B cell (primary cell): ENCODE measurements at regions not wholly inside any gene's neighbourhood (a gene's known extent, or its start where the extent isn't known, plus 50 kb on each side); places are given as distances from the start of the nearest gene placed in this dataset.
"Not testable (repeated sequence)": the region's sequence is repeated elsewhere in the genome, so short reads cannot be mapped to it uniquely, and the experiment has no call there.

Experiments
- ATAC-seq: fragments of 200-7000 bp; cut with Tn5 transposase; one replicate; pipeline ENCODE4 v1.10.0; 2021; ENCODE audit warnings: low read depth, mild to moderate bottlenecking, moderate number of reproducible peaks, moderate library complexity
- CTCF ChIA-PET: fragments of 350-600 bp; sonication (Branson Sonifier 250); formaldehyde crosslinking; loops from one replicate; lab custom pipeline; 2021; ENCODE audit warnings: antibody characterized with exemption, inconsistent platforms; lab: Charles Lee
- POLR2A ChIA-PET: fragments of 350-600 bp; sonication (Branson Sonifier 250); formaldehyde crosslinking; loops from one replicate; lab custom pipeline; 2021; ENCODE audit warnings: antibody characterized with exemption; lab: Charles Lee
- DNase-seq: peaks from one replicate; pipeline ENCODE4 v3.0.0; 2013
- H2AFZ ChIP-seq: 2 replicates; pipeline ENCODE4 v1.6.1; 2012; ENCODE audit warnings: mild to moderate bottlenecking, low read depth, low read length; ENCODE audit not compliant: insufficient read depth, poor library complexity, severe bottlenecking
- H3K27ac ChIP-seq, 2 donors: 1 replicate in 1 of 2; 2 replicates in 1 of 2; pipeline ENCODE4 v1.5.1; 2012 to 2013; ENCODE audit warnings: low read length in 2 of 2, mild to moderate bottlenecking in 2 of 2, moderate library complexity in 1 of 2
- H3K27me3 ChIP-seq, 4 experiments: fragments of 200-600 bp in 1 of 4; sonication (generic) in 1 of 4; replicated peaks in 1 of 4; 1 replicate in 2 of 4; 2 replicates in 2 of 4; pipeline versions ENCODE4 v1.6.1 to v1.7.0; 2013 to 2016; ENCODE audit warnings: low read length in 3 of 4, mild to moderate bottlenecking in 2 of 4, mixed read lengths in 1 of 4, moderate library complexity in 1 of 4; ENCODE audit not compliant: insufficient read depth in 4 of 4, control insufficient read depth in 3 of 4; ENCODE audit errors: control extremely low read depth in 1 of 4
- H3K36me3 ChIP-seq, 2 experiments: replicated peaks in 1 of 2; 1 replicate in 1 of 2; 2 replicates in 1 of 2; pipeline versions ENCODE4 v1.6.1 to v1.7.1; 2013; ENCODE audit warnings: low read length in 1 of 2; ENCODE audit not compliant: insufficient read depth in 2 of 2, control insufficient read depth in 1 of 2; ENCODE audit errors: control extremely low read depth in 1 of 2, extremely low read depth in 1 of 2
- H3K4me1 ChIP-seq, 2 donors: fragments of 200-600 bp in 1 of 2; sonication (generic) in 1 of 2; 1 replicate in 1 of 2; 2 replicates in 1 of 2; pipeline versions ENCODE4 v1.5.1 to v1.6.1; 2013 to 2017; ENCODE audit warnings: low read length in 2 of 2; ENCODE audit not compliant: control insufficient read depth in 2 of 2, insufficient read depth in 2 of 2
- H3K4me2 ChIP-seq: replicated peaks from 2 replicates; pipeline ENCODE3; 2012; ENCODE audit warnings: mild to moderate bottlenecking, low read depth, low read length; ENCODE audit not compliant: poor library complexity, severe bottlenecking
- H3K4me3 ChIP-seq, 5 experiments: fragments of 200-600 bp in 1 of 5; sonication (generic) in 1 of 5; 1 replicate in 3 of 5; 2 replicates in 2 of 5; pipeline versions ENCODE4 v1.5.1 to v1.7.0; 2011 to 2016; ENCODE audit warnings: low read length in 4 of 5, mild to moderate bottlenecking in 4 of 5, low read depth in 2 of 5, control low read depth in 1 of 5, moderate library complexity in 1 of 5; ENCODE audit not compliant: insufficient read depth in 1 of 5; ENCODE audit errors: control extremely low read depth in 1 of 5, extremely low read depth in 1 of 5
- H3K79me2 ChIP-seq: fragments of 200-600 bp; sonication (generic); one replicate; pipeline ENCODE4 v1.6.0; 2016; ENCODE audit warnings: low read length; ENCODE audit not compliant: control insufficient read depth, insufficient read depth
- H3K9ac ChIP-seq: fragments of 200-600 bp; sonication (generic); 2 replicates; pipeline ENCODE4 v1.6.1; 2017; ENCODE audit warnings: mild to moderate bottlenecking, low read length, moderate library complexity
- H3K9me3 ChIP-seq, 3 donors: one replicate each; pipeline versions ENCODE4 v1.6.1 to v1.7.1; 2013; ENCODE audit warnings: low read length in 2 of 3; ENCODE audit not compliant: control insufficient read depth in 2 of 3, insufficient read depth in 1 of 3; ENCODE audit errors: control extremely low read depth in 1 of 3
- H4K20me1 ChIP-seq: 2 replicates; pipeline ENCODE4 v1.6.0; 2012; ENCODE audit warnings: mild to moderate bottlenecking, low read length; ENCODE audit not compliant: insufficient read depth, control insufficient read depth, poor library complexity, severe bottlenecking
- H3K27ac Mint-ChIP-seq: one replicate; pipeline ENCODE4 v1.8.0; 2021; ENCODE audit warnings: mixed read lengths
- H3K27me3 Mint-ChIP-seq: one replicate; pipeline ENCODE4 v1.8.0; 2021; ENCODE audit warnings: mixed read lengths
- H3K4me1 Mint-ChIP-seq: one replicate; pipeline ENCODE4 v1.8.0; 2021; ENCODE audit warnings: mixed read lengths
- H3K4me3 Mint-ChIP-seq: one replicate; pipeline ENCODE4 v1.8.0; 2021; ENCODE audit warnings: mixed read lengths
- H3K9me3 Mint-ChIP-seq: one replicate; pipeline ENCODE4 v1.8.0; 2022; ENCODE audit warnings: mixed read lengths; ENCODE audit not compliant: insufficient read depth
- CTCF ChIP-seq: fragments of 200-600 bp; IDR thresholded peaks from one replicate; pipeline ENCODE4 v1.8.0; 2022; ENCODE audit warnings: antibody characterized with exemption, mild to moderate bottlenecking
- EZH2 ChIP-seq: IDR thresholded peaks from 2 replicates; pipeline ENCODE4 v1.6.1; 2012; ENCODE audit warnings: borderline replicate concordance, low read depth, mild to moderate bottlenecking, moderate library complexity, low read length; ENCODE audit not compliant: insufficient read depth, poor library complexity, severe bottlenecking
- WGBS: methylation state at CpG from one replicate; pipeline ENCODE4 v1.1.5; 2013; ENCODE audit warnings: missing lambda C conversion rate; ENCODE audit not compliant: insufficient coverage; 5-methylcytosine and 5-hydroxymethylcytosine counted together
- intact Hi-C: fragments of 100-400 bp; cut with micrococcal nuclease; formaldehyde crosslinking; loops from one replicate; pipeline ENCODE4 v1.10.0; 2022

- Histone ChIP-seq H2AFZ (no peak overlapping the region), H3K27me3 (no peaks in the 10 kb centered on the region), H3K36me3 (no peaks in the 10 kb centered on the region), H3K79me2 (no peaks in the 10 kb centered on the region), H3K9ac (no peak overlapping the region), H3K4me3 (no peak overlapping the region), H3K9me3 (peaks cover 0 to 6% (median 0%) of the 10 kb centered on the region in 3 donors), H4K20me1 (no peaks in the 10 kb centered on the region), H3K27ac (no peak overlapping the region), H3K4me1 (no peaks in the 10 kb centered on the region), H3K4me2 (no peak overlapping the region)
- DNase-seq (no peak), ATAC-seq (no peak)
- no peak for TF ChIP-seq EZH2
- no peak for TF ChIP-seq CTCF
- H3K27ac Mint-ChIP-seq: no peak overlapping the region
- no peaks in the 10 kb centered on the region for H3K4me1 Mint-ChIP-seq
- 100% methylated on average over 1 of the region's 1 CpG for WGBS
- H3K9me3 Mint-ChIP-seq: no peaks in the 10 kb centered on the region
- intact Hi-C loops: no loop called here
- CTCF ChIA-PET: no interaction called here
- H3K4me3 Mint-ChIP-seq: no peak overlapping the region
- POLR2A ChIA-PET: no interaction called here
- no peaks in the 10 kb centered on the region for H3K27me3 Mint-ChIP-seq
Observed at GRCh38 chr3:181183764-181184163, 194.2 kb upstream of the DNAJC19 start.

- CTCF ChIA-PET, H3K9me3 Mint-ChIP-seq, intact Hi-C loops: not testable (repeated sequence)
Observed at GRCh38 chr3:181183057-181183456, 193.5 kb upstream of the DNAJC19 start.

More at GRCh38 chr3:181183057-181183456, 193.5 kb upstream of the DNAJC19 start:
- H3K79me2 ChIP-seq, H3K27me3 Mint-ChIP-seq, H3K4me1 Mint-ChIP-seq, H3K4me2 ChIP-seq, POLR2A ChIA-PET, H3K36me3 ChIP-seq, H3K27me3 ChIP-seq, H3K27ac Mint-ChIP-seq, H3K4me3 ChIP-seq, H2AFZ ChIP-seq, H3K4me1 ChIP-seq, H3K27ac ChIP-seq, ATAC-seq, H3K9me3 ChIP-seq, DNase-seq, H3K4me3 Mint-ChIP-seq, H4K20me1 ChIP-seq, H3K9ac ChIP-seq: not testable (repeated sequence)
- 93% methylated on average over 18 of the region's 22 CpGs for WGBS
